SKM-1 (cell line): ENCODE measurements at regions not wholly inside any gene's neighbourhood (a gene's known extent, or its start where the extent isn't known, plus 50 kb on each side); places are given as distances from the start of the nearest gene placed in this dataset.

ENCODE experiments used
- DNase-seq: peaks from one replicate; lab custom pipeline; 2025; ENCODE audit not compliant: unreplicated experiment; lab: John Stamatoyannopoulos, UW

GRCh38 chr16:5442054-5442453 is 344.5 kb upstream of the EEF2KMT start:
- no peak for DNase-seq

GRCh38 chr16:5438591-5438990 is 341.0 kb upstream of the EEF2KMT start:
- DNase-seq = no peak

GRCh38 chr16:5433587-5433986 is 336.0 kb upstream of the EEF2KMT start:
- no peak for DNase-seq

GRCh38 chr16:5432166-5432565 is 334.6 kb upstream of the EEF2KMT start:
- no peak for DNase-seq

GRCh38 chr16:5430598-5430997 is 333.0 kb upstream of the EEF2KMT start:
- DNase-seq = no peak

GRCh38 chr16:5428932-5429331 is 331.3 kb upstream of the EEF2KMT start:
- no peak for DNase-seq

- DNase-seq = no peak
Observed at GRCh38 chr16:5427571-5427970, 330.0 kb upstream of the EEF2KMT start.

- DNase-seq = no peak
Observed at GRCh38 chr16:5422643-5423496, 325.3 kb upstream of the EEF2KMT start.

- DNase-seq = no peak
Observed at GRCh38 chr16:5422047-5422446, 324.5 kb upstream of the EEF2KMT start.

GRCh38 chr16:5416013-5416412 is 318.4 kb upstream of the EEF2KMT start:
- DNase-seq = no peak

- DNase-seq = no peak
Observed at GRCh38 chr16:5415123-5415522, 317.5 kb upstream of the EEF2KMT start.

GRCh38 chr16:5412731-5413130 is 315.1 kb upstream of the EEF2KMT start:
- DNase-seq = no peak

GRCh38 chr16:5398203-5398602 is 300.6 kb upstream of the EEF2KMT start:
- no peak for DNase-seq

- no peak for DNase-seq
Observed at GRCh38 chr16:5396880-5397279, 299.3 kb upstream of the EEF2KMT start.

- DNase-seq = no peak
Observed at GRCh38 chr16:5393070-5393469, 295.5 kb upstream of the EEF2KMT start.

- DNase-seq = no peak
Observed at GRCh38 chr16:5386989-5387388, 289.4 kb upstream of the EEF2KMT start.

- DNase-seq = no peak
Observed at GRCh38 chr16:5385811-5386210, 288.2 kb upstream of the EEF2KMT start.

- DNase-seq = no peak
Observed at GRCh38 chr16:5385115-5385514, 287.5 kb upstream of the EEF2KMT start.

GRCh38 chr16:5383737-5384136 is 286.1 kb upstream of the EEF2KMT start:
- no peak for DNase-seq

- DNase-seq = no peak
Observed at GRCh38 chr16:5382484-5382883, 284.9 kb upstream of the EEF2KMT start.

GRCh38 chr16:5381481-5381880 is 283.9 kb upstream of the EEF2KMT start:
- no peak for DNase-seq

GRCh38 chr16:5379954-5380353 is 282.4 kb upstream of the EEF2KMT start:
- no peak for DNase-seq

- DNase-seq = no peak
Observed at GRCh38 chr16:5378531-5378930, 280.9 kb upstream of the EEF2KMT start.
